ENCODE measurements at regions not wholly inside any gene's neighbourhood (a gene's known extent, or its start where the extent isn't known, plus 50 kb on each side); places are given as distances from the start of the nearest gene placed in this dataset.

GRCh38 chr11:130715085-130715876 lies 201.0 kb downstream of the SNX19 start:
- no peak overlapping the region for H4K91ac ChIP-seq (ENCODE audit: insufficient read length, low read depth, low read length)
- WGBS (ENCODE audit: extremely low coverage, insufficient read length, low lambda C conversion rate): no CpG with 5 or more reads among the region's 4 CpGs
- H2BK120ac ChIP-seq (ENCODE audit: low read depth, low read length, poor library complexity, severe bottlenecking): no peak overlapping the region
- no peaks in the 10 kb centered on the region for H3K79me1 ChIP-seq (ENCODE audit: insufficient read depth, low read depth, low read length, poor library complexity, severe bottlenecking)
- H3K56ac ChIP-seq (ENCODE audit: insufficient read length, low read depth, low read length): no peak overlapping the region
- H2BK20ac ChIP-seq (ENCODE audit: low read depth, low read length, poor library complexity, severe bottlenecking): no peak overlapping the region
- DNase-seq: no peak
- Mint-ChIP-seq H3K27me3 (ENCODE audit: low read depth) (peaks cover 22% of the 10 kb centered on the region), H3K9me3 (no peaks in the 10 kb centered on the region; a peak in 1 of 5 replicates), H3K4me3 (no peak overlapping the region), H3K4me1 (no peaks in the 10 kb centered on the region; a peak in 1 of 4 replicates), H3K27ac (no peak overlapping the region), H3K36me3 (ENCODE audit: insufficient read depth in 1 of 3, low read depth in 3 of 3) (no peaks in the 10 kb centered on the region)
- no peak overlapping the region for H2AFZ ChIP-seq (ENCODE audit: low read length)
- H3K27ac ChIP-seq (ENCODE audit: insufficient read length, low read depth, low read length): no peak overlapping the region
- no peak overlapping the region for H3K9ac ChIP-seq (ENCODE audit: extremely low read depth, insufficient read length, low read length)
- no peaks in the 10 kb centered on the region for H4K20me1 ChIP-seq (ENCODE audit: control insufficient read depth, insufficient read depth, insufficient read length)
- H3K4me2 ChIP-seq (ENCODE audit: insufficient read depth, insufficient read length, low read length): no peak overlapping the region
- no peak overlapping the region for H2AK5ac ChIP-seq (ENCODE audit: insufficient read length, low read length)
- no peak overlapping the region for H2BK12ac ChIP-seq (ENCODE audit: insufficient read length, low read depth, low read length)
- H3T11ph ChIP-seq (ENCODE audit: low read length): no peak overlapping the region
- H4K8ac ChIP-seq (replicated peaks; ENCODE audit: insufficient read length, low read depth, low read length): no peak overlapping the region
- H3K9me3 ChIP-seq (ENCODE audit: control insufficient read depth, low read depth, low read length): no peaks in the 10 kb centered on the region
- no peak overlapping the region for H2BK15ac ChIP-seq (ENCODE audit: low read depth, low read length)
- no peaks in the 10 kb centered on the region for H3K27me3 ChIP-seq (ENCODE audit: insufficient read depth, low read length)
- H3K18ac ChIP-seq (ENCODE audit: insufficient read length, low read depth, low read length): no peak overlapping the region
- H3K23me2 ChIP-seq (ENCODE audit: insufficient read length, low read depth, low read length, poor library complexity, severe bottlenecking): no peaks in the 10 kb centered on the region
- no peak overlapping the region for H3K4ac ChIP-seq (ENCODE audit: low read depth, low read length)
- H3K14ac ChIP-seq (ENCODE audit: insufficient read depth, low read length): no peak overlapping the region
- no peak for TF ChIP-seq CTCF (conservative IDR thresholded peaks at IDR 0.05)
- no peaks in the 10 kb centered on the region for H3K4me1 ChIP-seq (ENCODE audit: insufficient read depth, low read length)
- H3K23ac ChIP-seq (ENCODE audit: insufficient read length, low read depth, low read length): no peak overlapping the region
- H3K79me2 ChIP-seq (ENCODE audit: insufficient read depth, low read length): no peaks in the 10 kb centered on the region
- no peak overlapping the region for H4K5ac ChIP-seq (ENCODE audit: insufficient read length, low read depth, low read length)
- no peak overlapping the region for H2BK5ac ChIP-seq (ENCODE audit: insufficient read length, low read length)

All from H9 (cell line).